GM21381 (cell line): ENCODE measurements at regions not wholly inside any gene's neighbourhood (a gene's known extent, or its start where the extent isn't known, plus 50 kb on each side); places are given as distances from the start of the nearest gene placed in this dataset.

Source experiments
- ATAC-seq: cut with Tn5 transposase; IDR thresholded peaks from one replicate; pipeline ENCODE4 v1.9.1; 2021; ENCODE audit warnings: mild to moderate bottlenecking, moderate library complexity; ENCODE audit not compliant: unreplicated experiment

GRCh38 chrX:14194711-14195110 is 165.0 kb upstream of the GEMIN8 start:
- ATAC-seq: no peak

DNA sequence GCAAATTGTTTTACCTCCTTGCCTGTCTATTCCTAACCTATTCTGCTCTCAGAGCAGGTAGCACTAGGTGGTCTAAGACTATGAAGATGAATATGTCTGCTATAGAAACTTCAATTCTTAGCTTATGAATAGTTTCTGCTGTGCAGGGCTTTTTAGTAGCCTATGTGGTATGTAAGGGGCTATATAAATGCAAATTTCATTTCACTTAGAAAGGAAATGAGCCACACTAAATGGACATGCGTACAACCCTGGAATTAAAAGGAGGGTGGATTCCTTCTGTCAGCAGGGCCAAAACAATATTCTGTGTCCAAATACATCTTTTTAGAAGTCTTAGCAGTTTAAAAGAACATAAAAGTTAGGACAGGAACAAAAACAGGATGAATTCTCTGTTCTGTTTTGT is 163.9 kb upstream of the GEMIN8 start:
- ATAC-seq: no peak

DNA sequence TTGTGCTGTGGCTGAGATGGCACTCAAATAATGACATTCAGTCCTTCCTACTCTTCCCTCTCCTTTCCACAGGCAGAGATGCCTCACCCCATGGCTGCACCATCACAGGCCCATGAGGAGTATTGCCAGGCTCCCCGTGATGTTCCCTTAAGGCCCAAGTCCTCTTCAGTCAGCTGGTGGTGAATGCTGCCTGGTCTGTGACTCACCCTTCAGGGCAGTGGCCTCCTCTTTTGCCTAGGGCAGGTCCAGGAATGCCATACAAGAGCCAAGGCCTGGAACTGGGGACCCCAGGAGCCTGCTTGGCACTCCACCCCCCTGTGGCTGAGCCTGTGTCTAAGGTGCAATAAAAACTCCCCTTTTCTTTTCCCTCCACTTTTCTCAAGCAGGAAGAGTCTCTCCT is 144.2 kb upstream of the GEMIN8 start:
- no peak for ATAC-seq

GRCh38 chrX:14164828-14165227 is 135.1 kb upstream of the GEMIN8 start:
- ATAC-seq: no peak

DNA sequence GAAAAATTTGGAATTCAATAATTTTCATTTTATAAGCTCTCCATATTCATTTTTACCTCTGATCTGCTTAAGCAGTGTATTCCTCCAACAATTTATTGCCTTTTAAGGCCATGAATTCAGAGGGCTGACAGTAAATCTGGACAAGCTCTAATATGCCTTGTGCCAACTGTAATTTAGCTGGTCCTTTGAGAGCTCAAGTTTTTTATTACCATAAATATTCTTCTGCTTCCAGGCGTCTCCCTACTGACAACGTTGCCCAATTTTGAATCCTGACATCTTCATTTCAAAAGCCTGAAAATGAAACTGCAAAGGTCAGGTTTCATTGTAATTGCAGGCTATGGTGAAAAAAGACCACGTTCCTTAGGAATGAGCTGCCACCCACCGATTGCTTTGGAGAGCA is 95.8 kb upstream of the GEMIN8 start:
- no peak for ATAC-seq

- no peak for ATAC-seq
Observed at GRCh38 chrX:14124562-14124961, 94.9 kb upstream of the GEMIN8 start.

DNA sequence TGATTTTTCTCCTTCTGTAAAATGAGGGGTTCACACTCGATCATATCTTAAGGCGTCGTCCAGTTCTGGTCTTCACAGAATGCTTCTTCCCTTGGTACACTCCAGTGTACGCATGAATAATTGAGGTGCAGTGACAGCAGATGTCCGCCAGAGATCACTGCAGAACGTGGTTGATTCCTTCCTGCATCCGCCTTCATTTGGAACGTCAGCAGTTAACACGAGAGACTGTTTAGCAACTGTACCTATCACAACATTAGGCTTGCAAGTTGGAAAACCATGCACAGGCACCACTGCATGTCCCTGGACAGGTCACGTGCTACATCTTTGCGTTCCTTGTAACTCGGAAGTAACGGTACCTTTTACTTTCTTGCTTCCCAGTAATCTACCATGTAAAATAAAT is 66.0 kb upstream of the GEMIN8 start:
- peak; percentile 71 for ATAC-seq

DNA sequence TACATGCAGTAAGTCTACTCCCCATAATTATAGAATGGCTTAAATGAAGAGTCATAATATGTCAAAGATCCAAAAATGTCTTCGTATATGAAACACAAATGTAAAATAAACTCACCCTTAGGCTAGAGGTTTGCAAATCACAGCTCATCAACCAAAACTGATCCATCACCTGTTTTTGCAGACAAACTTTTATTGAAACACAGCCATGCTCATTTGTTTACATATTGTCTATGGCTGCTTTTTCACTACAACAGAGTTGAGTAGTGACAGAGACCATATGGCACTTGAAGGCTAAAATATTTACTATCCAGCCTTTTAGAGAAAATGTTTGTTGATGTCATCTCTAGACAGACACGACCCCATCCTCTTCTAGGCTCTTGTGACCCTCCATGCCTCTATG is 64.5 kb upstream of the GEMIN8 start:
- ATAC-seq: no peak

DNA sequence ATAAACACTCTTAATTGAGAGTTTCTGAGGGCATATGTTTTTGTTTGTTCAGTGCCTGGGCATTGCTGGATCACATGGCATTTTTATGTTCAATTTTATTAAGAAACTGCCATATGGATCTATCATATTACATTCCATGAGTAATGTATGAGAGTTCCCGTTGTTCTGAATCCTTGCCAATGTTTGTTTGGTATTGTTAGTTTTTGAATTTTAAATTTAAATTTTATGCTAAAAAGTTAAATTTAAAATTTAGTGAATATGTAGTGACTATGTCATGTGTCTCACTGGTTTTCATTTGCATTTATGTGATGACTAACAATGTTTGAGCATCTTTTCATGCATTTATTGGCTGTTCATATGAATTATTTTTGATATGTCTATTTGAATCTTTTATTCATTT is 54.8 kb upstream of the GEMIN8 start:
- ATAC-seq: no peak

GRCh38 chrX:14083783-14084182 is 54.1 kb upstream of the GEMIN8 start:
- no peak for ATAC-seq

- ATAC-seq: no peak
Observed at GRCh38 chrX:14079891-14080430, 50.3 kb upstream of the GEMIN8 start.
